Testis (tissue), 2 donors: ENCODE measurements at regions not wholly inside any gene's neighbourhood (a gene's known extent, or its start where the extent isn't known, plus 50 kb on each side); places are given as distances from the start of the nearest gene placed in this dataset.
"Not testable (repeated sequence)": the region's sequence is repeated elsewhere in the genome, so short reads cannot be mapped to it uniquely, and the experiment has no call there.

Experiments used
- DNase-seq: peaks from one replicate; pipeline ENCODE4 v3.0.0-alpha.2; 2019
- H3K27ac ChIP-seq, 2 donors: fragments of 200-600 bp; sonication (generic); one replicate each; pipeline ENCODE4 v1.5.1; 2019
- H3K27me3 ChIP-seq: fragments of 200-600 bp; sonication (generic); one replicate; pipeline ENCODE4 v1.5.1; 2019
- H3K36me3 ChIP-seq: fragments of 200-600 bp; sonication (generic); one replicate; pipeline ENCODE4 v1.5.1; 2017; ENCODE audit warnings: low read depth; ENCODE audit errors: missing control alignments
- H3K4me1 ChIP-seq: fragments of 200-600 bp; sonication (generic); one replicate; pipeline ENCODE4 v1.5.1; 2019
- H3K4me3 ChIP-seq, 2 donors: fragments of 200-600 bp; sonication (generic); one replicate each; pipeline ENCODE4 v1.5.1; 2017 to 2019
- H3K9me3 ChIP-seq: fragments of 200-600 bp; sonication (generic); one replicate; pipeline ENCODE4 v1.5.1; 2017
- CTCF ChIP-seq, 3 experiments: fragments of 450-650 bp in 2 of 3; fragments of 200-600 bp in 1 of 3; sonication (generic) in 1 of 3; IDR thresholded peaks; one replicate each; pipeline ENCODE4 v1.5.1; 2016 to 2019; ENCODE audit warnings: antibody characterized with exemption in 3 of 3, mild to moderate bottlenecking in 2 of 3, moderate library complexity in 1 of 3
- POLR2A ChIP-seq: fragments of 450-650 bp; IDR thresholded peaks from one replicate; pipeline ENCODE4 v1.6.1; 2017; ENCODE audit warnings: antibody characterized with exemption, mild to moderate bottlenecking, moderate library complexity
- WGBS, 2 donors: methylation state at CpG; one replicate each; pipeline ENCODE4 v1.1.5; 2018; 5-methylcytosine and 5-hydroxymethylcytosine counted together
- intact Hi-C: fragments of 100-400 bp; cut with DNase I; formaldehyde crosslinking; loops from one replicate; pipeline ENCODE4 v1.15.1; 2023; ENCODE audit warnings: low total_unique reads

- no peak overlapping the region for H3K4me3 ChIP-seq
- intact Hi-C loops: no loop called here
- H3K36me3 ChIP-seq: no peaks in the 10 kb centered on the region
- no peak for DNase-seq
- no peaks in the 10 kb centered on the region for H3K4me1 ChIP-seq
- H3K27me3 ChIP-seq: no peaks in the 10 kb centered on the region
- TF ChIP-seq CTCF (IDR thresholded peaks at IDR 0.05): no peak
- no peak for TF ChIP-seq POLR2A
- no peaks in the 10 kb centered on the region for H3K9me3 ChIP-seq
- H3K27ac ChIP-seq: no peak overlapping the region
Observed at GRCh38 chr21:15311510-15311909, 246.7 kb upstream of the NRIP1 start.

GRCh38 chr21:15317034-15317433 lies 252.2 kb upstream of the NRIP1 start:
- H3K4me1 ChIP-seq, H3K27ac ChIP-seq, intact Hi-C loops, H3K27me3 ChIP-seq, H3K36me3 ChIP-seq, DNase-seq, H3K4me3 ChIP-seq, H3K9me3 ChIP-seq: not testable (repeated sequence)
- 96 to 97% methylated on average over 4 of the region's 4 CpGs for WGBS, 2 donors

- DNase-seq: no peak
- TF ChIP-seq CTCF (IDR thresholded peaks at IDR 0.05) (no peak), POLR2A (no peak)
- Histone ChIP-seq H3K27me3 (no peaks in the 10 kb centered on the region), H3K9me3 (no peaks in the 10 kb centered on the region), H3K4me3 (no peak overlapping the region), H3K36me3 (no peaks in the 10 kb centered on the region), H3K4me1 (no peaks in the 10 kb centered on the region), H3K27ac (no peak overlapping the region)
- 72 to 75% methylated on average over 7 of the region's 7 CpGs for WGBS, 2 donors
- intact Hi-C loops: no loop called here
Observed at GRCh38 chr21:15319727-15320126, 254.9 kb upstream of the NRIP1 start.

GRCh38 chr21:15324542-15324941 lies 259.7 kb upstream of the NRIP1 start:
- TF ChIP-seq POLR2A (no peak), CTCF (IDR thresholded peaks at IDR 0.05) (no peak)
- Histone ChIP-seq H3K36me3 (no peaks in the 10 kb centered on the region), H3K27ac (no peak overlapping the region), H3K4me3 (no peak overlapping the region), H3K4me1 (no peaks in the 10 kb centered on the region), H3K27me3 (no peaks in the 10 kb centered on the region), H3K9me3 (no peaks in the 10 kb centered on the region)
- intact Hi-C loops: no loop called here
- no peak for DNase-seq
- 50 to 58% methylated on average over 2 of the region's 2 CpGs for WGBS, 2 donors

GRCh38 chr21:15326032-15326867 lies 261.4 kb upstream of the NRIP1 start:
- Histone ChIP-seq H3K27me3 (no peaks in the 10 kb centered on the region), H3K36me3 (no peaks in the 10 kb centered on the region), H3K4me1 (no peaks in the 10 kb centered on the region), H3K9me3 (no peaks in the 10 kb centered on the region), H3K4me3 (no peak overlapping the region), H3K27ac (no peak overlapping the region)
- TF ChIP-seq CTCF (IDR thresholded peaks at IDR 0.05) (no peak), POLR2A (no peak)
- 84 to 94% methylated on average over 4 to 9 of the region's 9 CpGs for WGBS, 2 donors
- DNase-seq: no peak
- intact Hi-C loops: no loop called here
